ENCODE measurements at regions not wholly inside any gene's neighbourhood (a gene's known extent, or its start where the extent isn't known, plus 50 kb on each side); places are given as distances from the start of the nearest gene placed in this dataset.

- no peaks in the 10 kb centered on the region for H3K9me3 ChIP-seq (ENCODE audit: insufficient read depth, low read length)
- H3K27ac ChIP-seq (ENCODE audit: low read depth, low read length), result no peak overlapping the region
- no peaks in the 10 kb centered on the region for H3K9me2 ChIP-seq (replicated peaks; ENCODE audit: insufficient read depth, low read length)
- no peak overlapping the region for H3K4me3 ChIP-seq (ENCODE audit: insufficient read depth, low read length, poor library complexity, severe bottlenecking)
- H3K4me2 ChIP-seq (ENCODE audit: low read depth, low read length, poor library complexity, severe bottlenecking), result no peak overlapping the region
- H3K9ac ChIP-seq (ENCODE audit: low read length), result no peak overlapping the region
- no peaks in the 10 kb centered on the region for H4K20me1 ChIP-seq (ENCODE audit: low read depth, low read length)
- H3K79me2 ChIP-seq (ENCODE audit: insufficient read depth, low read length), result no peaks in the 10 kb centered on the region
- H3F3A ChIP-seq (ENCODE audit: insufficient read depth), result no peaks in the 10 kb centered on the region
- H2AFZ ChIP-seq (ENCODE audit: low read depth, low read length, severe bottlenecking), result no peak overlapping the region
- no peaks in the 10 kb centered on the region for H3K36me3 ChIP-seq (ENCODE audit: low read length)
- no peak for TF ChIP-seq EZH2phosphoT487 (conservative IDR thresholded peaks at IDR 0.05; ENCODE audit: low read length)
- TF ChIP-seq, protein P1, sequence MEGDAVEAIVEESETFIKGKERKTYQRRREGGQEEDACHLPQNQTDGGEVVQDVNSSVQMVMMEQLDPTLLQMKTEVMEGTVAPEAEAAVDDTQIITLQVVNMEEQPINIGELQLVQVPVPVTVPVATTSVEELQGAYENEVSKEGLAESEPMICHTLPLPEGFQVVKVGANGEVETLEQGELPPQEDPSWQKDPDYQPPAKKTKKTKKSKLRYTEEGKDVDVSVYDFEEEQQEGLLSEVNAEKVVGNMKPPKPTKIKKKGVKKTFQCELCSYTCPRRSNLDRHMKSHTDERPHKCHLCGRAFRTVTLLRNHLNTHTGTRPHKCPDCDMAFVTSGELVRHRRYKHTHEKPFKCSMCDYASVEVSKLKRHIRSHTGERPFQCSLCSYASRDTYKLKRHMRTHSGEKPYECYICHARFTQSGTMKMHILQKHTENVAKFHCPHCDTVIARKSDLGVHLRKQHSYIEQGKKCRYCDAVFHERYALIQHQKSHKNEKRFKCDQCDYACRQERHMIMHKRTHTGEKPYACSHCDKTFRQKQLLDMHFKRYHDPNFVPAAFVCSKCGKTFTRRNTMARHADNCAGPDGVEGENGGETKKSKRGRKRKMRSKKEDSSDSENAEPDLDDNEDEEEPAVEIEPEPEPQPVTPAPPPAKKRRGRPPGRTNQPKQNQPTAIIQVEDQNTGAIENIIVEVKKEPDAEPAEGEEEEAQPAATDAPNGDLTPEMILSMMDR (IDR thresholded peaks at IDR 0.05; ENCODE audit: insufficient read depth, low read length, poor library complexity, severe bottlenecking), result no peak
- no peaks in the 10 kb centered on the region for H3K27me3 ChIP-seq (ENCODE audit: low read length)
Measured at GRCh38 chr2:187098154-187098553, 249.2 kb upstream of the ZSWIM2 start.

DNA sequence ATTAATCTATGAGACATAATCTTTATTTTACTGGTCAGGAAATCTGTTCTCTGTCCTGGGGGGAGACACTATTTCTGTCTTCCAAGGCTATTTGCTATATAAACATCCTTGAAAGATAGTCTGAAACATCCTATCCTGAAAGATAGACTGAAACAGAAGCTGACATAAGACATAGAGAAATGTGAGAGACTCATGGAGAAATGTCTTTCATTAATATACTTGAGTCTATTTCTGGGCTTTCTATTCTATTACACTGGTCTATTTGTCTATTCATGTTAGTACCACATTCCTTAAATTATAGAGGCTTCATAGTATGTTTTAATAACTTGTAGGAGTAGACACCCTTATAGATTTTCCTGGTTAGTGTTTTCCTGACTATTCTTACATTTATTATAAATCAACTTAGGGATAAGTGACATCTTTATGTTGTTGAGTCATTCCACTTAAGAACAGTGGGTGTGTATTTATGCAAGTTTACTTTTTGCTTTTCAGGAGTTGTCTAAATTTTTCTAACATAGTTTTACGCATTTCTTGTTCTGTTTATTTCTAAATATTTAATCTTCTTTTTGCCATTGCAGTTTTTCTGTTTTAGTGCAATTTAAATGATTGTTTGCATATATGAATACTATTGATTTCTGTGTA is 244.9 kb upstream of the ZSWIM2 start:
- Histone ChIP-seq H3K27ac (ENCODE audit: low read depth, low read length) (no peak overlapping the region), H3K4me3 (ENCODE audit: insufficient read depth, low read length, poor library complexity, severe bottlenecking) (no peak overlapping the region), H3K9me3 (ENCODE audit: insufficient read depth, low read length) (no peaks in the 10 kb centered on the region), H3K9me2 (replicated peaks; ENCODE audit: insufficient read depth, low read length) (no peaks in the 10 kb centered on the region), H3K4me2 (ENCODE audit: low read depth, low read length, poor library complexity, severe bottlenecking) (no peak overlapping the region), H3K9ac (ENCODE audit: low read length) (no peak overlapping the region), H3K36me3 (ENCODE audit: low read length) (no peaks in the 10 kb centered on the region), H3F3A (ENCODE audit: insufficient read depth) (no peaks in the 10 kb centered on the region), H4K20me1 (ENCODE audit: low read depth, low read length) (no peaks in the 10 kb centered on the region), H3K27me3 (ENCODE audit: low read length) (no peaks in the 10 kb centered on the region), H3K79me2 (ENCODE audit: insufficient read depth, low read length) (no peaks in the 10 kb centered on the region), H2AFZ (ENCODE audit: low read depth, low read length, severe bottlenecking) (no peak overlapping the region)
- TF ChIP-seq EZH2phosphoT487 (conservative IDR thresholded peaks at IDR 0.05; ENCODE audit: low read length), result no peak
- TF ChIP-seq, protein P1 (IDR thresholded peaks at IDR 0.05; ENCODE audit: insufficient read depth, low read length, poor library complexity, severe bottlenecking), result no peak

GRCh38 chr2:187091664-187092063 is 242.7 kb upstream of the ZSWIM2 start:
- no peak overlapping the region for H3K4me2 ChIP-seq (ENCODE audit: low read depth, low read length, poor library complexity, severe bottlenecking)
- no peaks in the 10 kb centered on the region for H4K20me1 ChIP-seq (ENCODE audit: low read depth, low read length)
- H3K9me3 ChIP-seq (ENCODE audit: insufficient read depth, low read length), result no peaks in the 10 kb centered on the region
- no peaks in the 10 kb centered on the region for H3K9me2 ChIP-seq (replicated peaks; ENCODE audit: insufficient read depth, low read length)
- H3K36me3 ChIP-seq (ENCODE audit: low read length), result no peaks in the 10 kb centered on the region
- no peak overlapping the region for H3K27ac ChIP-seq (ENCODE audit: low read depth, low read length)
- no peaks in the 10 kb centered on the region for H3K27me3 ChIP-seq (ENCODE audit: low read length)
- no peak overlapping the region for H2AFZ ChIP-seq (ENCODE audit: low read depth, low read length, severe bottlenecking)
- H3K9ac ChIP-seq (ENCODE audit: low read length), result no peak overlapping the region
- H3K79me2 ChIP-seq (ENCODE audit: insufficient read depth, low read length), result no peaks in the 10 kb centered on the region
- H3K4me3 ChIP-seq (ENCODE audit: insufficient read depth, low read length, poor library complexity, severe bottlenecking), result no peak overlapping the region
- TF ChIP-seq EZH2phosphoT487 (conservative IDR thresholded peaks at IDR 0.05; ENCODE audit: low read length), result no peak
- TF ChIP-seq, protein P1 (IDR thresholded peaks at IDR 0.05; ENCODE audit: insufficient read depth, low read length, poor library complexity, severe bottlenecking), result no peak
- no peaks in the 10 kb centered on the region for H3F3A ChIP-seq (ENCODE audit: insufficient read depth)
